SK-N-SH treated with all-trans-retinoic acid at 6 μM for 48 hours (cell line): ENCODE measurements at regions not wholly inside any gene's neighbourhood (a gene's known extent, or its start where the extent isn't known, plus 50 kb on each side); places are given as distances from the start of the nearest gene placed in this dataset.
"Not testable (repeated sequence)": the region's sequence is repeated elsewhere in the genome, so short reads cannot be mapped to it uniquely, and the experiment has no call there.

ENCODE experiments used
- ATAC-seq: fragments of 200-7000 bp; cut with Tn5 transposase; 3 replicates; pipeline ENCODE4 v1.9.1; 2020; ENCODE audit warnings: mild to moderate bottlenecking, moderate library complexity
- ARNTL ChIP-seq: fragments of 450-650 bp; formaldehyde crosslinking; IDR thresholded peaks from 2 replicates; pipeline ENCODE4 v1.5.0; 2020; ENCODE audit warnings: low read depth, mild to moderate bottlenecking, moderate library complexity, borderline replicate concordance
- BACH2 ChIP-seq: fragments of 250-450 bp; sonication (Bioruptor Pico); IDR thresholded peaks from 2 replicates; pipeline ENCODE4 v1.9.0; 2021; ENCODE audit warnings: mild to moderate bottlenecking, borderline replicate concordance
- CSDC2 ChIP-seq: fragments of 250-450 bp; sonication (Bioruptor Pico); IDR thresholded peaks from 2 replicates; pipeline ENCODE4 v1.5.0; 2020; ENCODE audit warnings: mild to moderate bottlenecking, moderate library complexity
- ESRRG ChIP-seq: fragments of 250-450 bp; sonication (Bioruptor Pico); IDR thresholded peaks from 2 replicates; pipeline ENCODE4 v1.6.1; 2021; ENCODE audit warnings: mild to moderate bottlenecking
- GLIS3 ChIP-seq: fragments of 250-450 bp; sonication (Bioruptor Pico); IDR thresholded peaks from 2 replicates; pipeline ENCODE4 v1.5.0; 2020; ENCODE audit warnings: mild to moderate bottlenecking, moderate library complexity
- ISL1 ChIP-seq: fragments of 250-450 bp; sonication (Bioruptor Pico); IDR thresholded peaks from 2 replicates; pipeline ENCODE4 v2.1.2; 2022; ENCODE audit warnings: mild to moderate bottlenecking, moderate library complexity
- OSR1 ChIP-seq: fragments of 250-450 bp; sonication (Bioruptor Pico); IDR thresholded peaks from 2 replicates; pipeline ENCODE4 v1.8.0; 2022; ENCODE audit warnings: moderate library complexity, mild to moderate bottlenecking, inconsistent platforms
- PPARA ChIP-seq: fragments of 250-450 bp; sonication (Bioruptor Pico); IDR thresholded peaks from 2 replicates; pipeline ENCODE4 v1.5.0; 2020; ENCODE audit warnings: mild to moderate bottlenecking, borderline replicate concordance
- RARB ChIP-seq: fragments of 250-450 bp; sonication (Bioruptor Pico); IDR thresholded peaks from 2 replicates; pipeline ENCODE4 v1.8.0; 2021; ENCODE audit warnings: mild to moderate bottlenecking, moderate library complexity
- SNAI2 ChIP-seq: fragments of 250-450 bp; sonication (Bioruptor Pico); IDR thresholded peaks from 2 replicates; pipeline ENCODE4 v1.5.0; 2020; ENCODE audit warnings: mild to moderate bottlenecking, moderate library complexity
- TCF4 ChIP-seq: fragments of 250-450 bp; sonication (Bioruptor Pico); IDR thresholded peaks from 2 replicates; pipeline ENCODE4 v1.8.0; 2021; ENCODE audit warnings: mild to moderate bottlenecking, moderate library complexity, borderline replicate concordance
- TOX ChIP-seq: fragments of 250-450 bp; sonication (Bioruptor Pico); IDR thresholded peaks from 2 replicates; pipeline ENCODE4 v1.8.0; 2021; ENCODE audit warnings: mild to moderate bottlenecking, moderate library complexity, borderline replicate concordance
- ZC3H10 ChIP-seq: fragments of 250-450 bp; sonication (Bioruptor Pico); IDR thresholded peaks from 2 replicates; pipeline ENCODE4 v1.5.1; 2021; ENCODE audit warnings: mild to moderate bottlenecking, moderate library complexity
- ZFP30 ChIP-seq: fragments of 450-650 bp; formaldehyde crosslinking; IDR thresholded peaks from 2 replicates; pipeline ENCODE4 v1.5.0; 2022; ENCODE audit warnings: mild to moderate bottlenecking, moderate library complexity
- ZNF565 ChIP-seq: fragments of 450-650 bp; formaldehyde crosslinking; conservative IDR thresholded peaks from 2 replicates; pipeline ENCODE4 v1.5.0; 2020; ENCODE audit warnings: low read depth, mild to moderate bottlenecking, moderate library complexity
- TF ChIP-seq, protein P1 (sequence below): fragments of 250-450 bp; sonication (Bioruptor Pico); IDR thresholded peaks from 2 replicates; pipeline ENCODE4 v1.5.0; 2020; ENCODE audit warnings: mild to moderate bottlenecking, moderate library complexity
- TF ChIP-seq, protein P2 (sequence below): fragments of 250-450 bp; sonication (Bioruptor Pico); IDR thresholded peaks from 2 replicates; pipeline ENCODE4 v1.5.1; 2020; ENCODE audit warnings: low read depth, mild to moderate bottlenecking, moderate library complexity
- TF ChIP-seq, protein P3 (sequence below): fragments of 250-450 bp; sonication (Bioruptor Pico); IDR thresholded peaks from 2 replicates; pipeline ENCODE4 v1.8.0; 2020; ENCODE audit warnings: mild to moderate bottlenecking, moderate library complexity, borderline replicate concordance
- TF ChIP-seq, protein P4 (sequence below): fragments of 250-450 bp; sonication (Bioruptor Pico); IDR thresholded peaks from 2 replicates; pipeline ENCODE4 v1.8.0; 2021; ENCODE audit warnings: low read depth, mild to moderate bottlenecking, moderate library complexity, borderline replicate concordance

DNA sequence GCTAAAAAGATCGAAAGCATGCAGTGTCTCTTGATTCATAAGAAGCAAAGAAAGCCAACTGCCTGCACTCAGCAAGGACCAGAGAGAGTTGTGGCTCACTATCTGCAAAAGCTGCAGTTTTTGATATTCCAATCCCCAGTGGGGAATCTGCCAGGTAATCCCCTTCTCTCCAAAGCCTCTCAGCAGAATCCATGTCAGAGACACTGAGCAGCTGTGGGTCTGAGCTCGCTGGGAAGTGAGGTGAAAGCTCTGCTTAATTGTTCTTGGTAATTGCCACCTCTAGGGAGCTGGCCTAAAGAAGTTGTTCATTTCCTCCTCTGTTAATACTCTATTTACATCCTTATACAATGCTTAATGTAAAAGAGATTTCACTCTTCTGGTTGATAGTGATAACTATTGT lies 261.3 kb upstream of the LRRC4C start:
- TF ChIP-seq SNAI2: no peak
- TF ChIP-seq ZNF565 (CRISPR knock-in tag): no peak
- no peak for TF ChIP-seq CSDC2 (CRISPR knock-in tag)
- no peak for TF ChIP-seq ZC3H10 (CRISPR knock-in tag)
- TF ChIP-seq GLIS3 (CRISPR knock-in tag): no peak
- TF ChIP-seq RARB (CRISPR knock-in tag): no peak
- TF ChIP-seq, protein P1, sequence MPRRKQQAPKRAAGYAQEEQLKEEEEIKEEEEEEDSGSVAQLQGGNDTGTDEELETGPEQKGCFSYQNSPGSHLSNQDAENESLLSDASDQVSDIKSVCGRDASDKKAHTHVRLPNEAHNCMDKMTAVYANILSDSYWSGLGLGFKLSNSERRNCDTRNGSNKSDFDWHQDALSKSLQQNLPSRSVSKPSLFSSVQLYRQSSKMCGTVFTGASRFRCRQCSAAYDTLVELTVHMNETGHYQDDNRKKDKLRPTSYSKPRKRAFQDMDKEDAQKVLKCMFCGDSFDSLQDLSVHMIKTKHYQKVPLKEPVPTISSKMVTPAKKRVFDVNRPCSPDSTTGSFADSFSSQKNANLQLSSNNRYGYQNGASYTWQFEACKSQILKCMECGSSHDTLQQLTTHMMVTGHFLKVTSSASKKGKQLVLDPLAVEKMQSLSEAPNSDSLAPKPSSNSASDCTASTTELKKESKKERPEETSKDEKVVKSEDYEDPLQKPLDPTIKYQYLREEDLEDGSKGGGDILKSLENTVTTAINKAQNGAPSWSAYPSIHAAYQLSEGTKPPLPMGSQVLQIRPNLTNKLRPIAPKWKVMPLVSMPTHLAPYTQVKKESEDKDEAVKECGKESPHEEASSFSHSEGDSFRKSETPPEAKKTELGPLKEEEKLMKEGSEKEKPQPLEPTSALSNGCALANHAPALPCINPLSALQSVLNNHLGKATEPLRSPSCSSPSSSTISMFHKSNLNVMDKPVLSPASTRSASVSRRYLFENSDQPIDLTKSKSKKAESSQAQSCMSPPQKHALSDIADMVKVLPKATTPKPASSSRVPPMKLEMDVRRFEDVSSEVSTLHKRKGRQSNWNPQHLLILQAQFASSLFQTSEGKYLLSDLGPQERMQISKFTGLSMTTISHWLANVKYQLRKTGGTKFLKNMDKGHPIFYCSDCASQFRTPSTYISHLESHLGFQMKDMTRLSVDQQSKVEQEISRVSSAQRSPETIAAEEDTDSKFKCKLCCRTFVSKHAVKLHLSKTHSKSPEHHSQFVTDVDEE (CRISPR knock-in tag): no peak
- no peak for TF ChIP-seq TOX (CRISPR knock-in tag)
- ATAC-seq: no peak

DNA sequence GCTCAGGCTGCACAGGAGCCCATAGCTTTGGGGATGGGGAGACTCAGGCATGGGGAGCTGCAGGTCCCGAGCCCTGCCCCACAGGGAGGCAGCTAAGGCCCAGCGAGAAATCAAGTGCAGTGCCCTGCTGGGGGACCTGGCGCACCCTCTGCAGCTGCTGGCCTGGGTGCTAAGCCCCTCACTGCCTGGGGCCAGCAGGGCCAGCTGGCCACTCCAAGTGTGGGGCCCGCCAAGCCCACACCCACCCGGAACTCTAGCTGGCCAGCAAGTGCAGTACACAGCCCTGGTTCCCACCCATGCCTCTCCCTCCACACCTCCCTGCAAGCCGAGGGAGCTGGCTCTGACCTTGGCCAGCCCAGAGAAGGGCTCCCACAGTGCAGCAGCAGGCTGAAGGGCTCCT lies 268.7 kb upstream of the LRRC4C start:
- ATAC-seq: not testable (repeated sequence)

DNA sequence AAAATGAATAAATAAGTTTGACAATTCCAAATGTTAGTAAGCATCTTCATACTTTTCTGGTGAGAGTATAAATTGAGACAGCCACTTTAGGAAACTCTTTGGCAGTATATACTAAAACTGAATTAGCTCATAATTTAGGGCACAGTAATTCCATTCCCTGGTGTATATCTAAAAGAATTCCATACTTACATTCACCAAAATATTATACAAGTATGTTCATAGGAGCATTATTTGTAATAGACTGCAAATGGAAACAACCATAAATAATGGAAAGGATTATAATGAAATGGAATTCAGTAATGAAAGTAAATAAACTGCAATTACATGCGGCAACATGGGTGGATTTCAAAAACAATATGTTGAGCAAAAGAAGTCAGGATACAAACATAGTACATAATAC lies 315.8 kb upstream of the LRRC4C start:
- no peak for ATAC-seq
- no peak for TF ChIP-seq ARNTL (CRISPR knock-in tag)
- TF ChIP-seq, all 23 proteins: peak for 0

DNA sequence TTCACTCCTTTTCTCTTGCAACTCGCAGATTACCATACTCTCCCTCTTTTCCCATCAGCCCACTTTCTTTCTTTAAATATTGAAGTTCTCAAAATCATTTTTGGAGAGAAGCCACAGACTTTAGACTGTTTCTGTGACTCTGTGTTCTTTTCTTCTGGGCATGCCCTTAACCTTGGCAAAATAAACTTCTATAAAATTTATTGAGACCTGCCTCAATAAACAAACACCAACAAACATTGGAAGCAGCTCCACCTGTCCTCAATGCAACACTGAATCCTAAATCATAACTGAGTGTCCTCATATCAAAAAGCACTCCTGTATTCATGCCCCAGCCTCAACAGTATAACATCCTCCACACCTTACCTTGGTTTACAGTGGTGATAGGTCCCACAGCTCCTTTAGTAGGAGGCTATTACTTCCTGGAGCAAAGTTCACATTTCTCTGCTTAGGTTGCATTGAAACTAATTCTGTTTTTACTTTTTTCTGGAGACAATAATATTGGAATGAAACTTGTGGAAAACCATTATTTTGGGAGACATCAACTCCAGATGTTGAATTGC lies 320.0 kb upstream of the LRRC4C start:
- ATAC-seq: no peak
- TF ChIP-seq OSR1 (CRISPR knock-in tag): no peak
- TF ChIP-seq, protein P2, sequence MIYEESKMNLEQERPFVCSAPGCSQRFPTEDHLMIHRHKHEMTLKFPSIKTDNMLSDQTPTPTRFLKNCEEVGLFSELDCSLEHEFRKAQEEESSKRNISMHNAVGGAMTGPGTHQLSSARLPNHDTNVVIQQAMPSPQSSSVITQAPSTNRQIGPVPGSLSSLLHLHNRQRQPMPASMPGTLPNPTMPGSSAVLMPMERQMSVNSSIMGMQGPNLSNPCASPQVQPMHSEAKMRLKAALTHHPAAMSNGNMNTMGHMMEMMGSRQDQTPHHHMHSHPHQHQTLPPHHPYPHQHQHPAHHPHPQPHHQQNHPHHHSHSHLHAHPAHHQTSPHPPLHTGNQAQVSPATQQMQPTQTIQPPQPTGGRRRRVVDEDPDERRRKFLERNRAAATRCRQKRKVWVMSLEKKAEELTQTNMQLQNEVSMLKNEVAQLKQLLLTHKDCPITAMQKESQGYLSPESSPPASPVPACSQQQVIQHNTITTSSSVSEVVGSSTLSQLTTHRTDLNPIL: no peak
- no peak for TF ChIP-seq PPARA (CRISPR knock-in tag)
- no peak for TF ChIP-seq SNAI2
- TF ChIP-seq TCF4 (CRISPR knock-in tag): no peak
- no peak for TF ChIP-seq ISL1 (CRISPR knock-in tag)
- TF ChIP-seq, protein P3, sequence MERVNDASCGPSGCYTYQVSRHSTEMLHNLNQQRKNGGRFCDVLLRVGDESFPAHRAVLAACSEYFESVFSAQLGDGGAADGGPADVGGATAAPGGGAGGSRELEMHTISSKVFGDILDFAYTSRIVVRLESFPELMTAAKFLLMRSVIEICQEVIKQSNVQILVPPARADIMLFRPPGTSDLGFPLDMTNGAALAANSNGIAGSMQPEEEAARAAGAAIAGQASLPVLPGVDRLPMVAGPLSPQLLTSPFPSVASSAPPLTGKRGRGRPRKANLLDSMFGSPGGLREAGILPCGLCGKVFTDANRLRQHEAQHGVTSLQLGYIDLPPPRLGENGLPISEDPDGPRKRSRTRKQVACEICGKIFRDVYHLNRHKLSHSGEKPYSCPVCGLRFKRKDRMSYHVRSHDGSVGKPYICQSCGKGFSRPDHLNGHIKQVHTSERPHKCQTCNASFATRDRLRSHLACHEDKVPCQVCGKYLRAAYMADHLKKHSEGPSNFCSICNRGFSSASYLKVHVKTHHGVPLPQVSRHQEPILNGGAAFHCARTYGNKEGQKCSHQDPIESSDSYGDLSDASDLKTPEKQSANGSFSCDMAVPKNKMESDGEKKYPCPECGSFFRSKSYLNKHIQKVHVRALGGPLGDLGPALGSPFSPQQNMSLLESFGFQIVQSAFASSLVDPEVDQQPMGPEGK (CRISPR knock-in tag): no peak
- TF ChIP-seq RARB (CRISPR knock-in tag): no peak
- TF ChIP-seq ESRRG (CRISPR knock-in tag): no peak
- no peak for TF ChIP-seq GLIS3 (CRISPR knock-in tag)
- TF ChIP-seq TOX (CRISPR knock-in tag): no peak
- TF ChIP-seq ZFP30 (CRISPR knock-in tag): no peak

DNA sequence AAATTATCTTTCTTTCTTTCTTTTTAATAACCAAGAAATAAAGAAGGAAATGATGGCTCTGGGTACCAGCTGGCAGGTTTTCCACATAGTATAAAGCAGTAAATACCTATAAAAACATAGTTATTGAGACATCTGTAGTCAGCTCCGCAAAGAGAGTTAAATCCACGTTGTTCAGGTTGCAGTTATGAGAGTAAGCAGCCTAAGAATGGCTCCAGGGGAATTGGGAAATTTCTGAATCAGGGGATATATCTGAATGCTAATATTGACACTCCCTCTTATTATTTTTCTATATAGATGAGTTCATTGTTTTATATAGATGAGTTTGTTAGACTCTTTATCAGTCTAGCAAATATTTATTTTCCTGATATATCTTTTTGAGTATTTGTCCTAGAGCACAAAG lies 322.0 kb upstream of the LRRC4C start:
- no peak for ATAC-seq
- TF ChIP-seq BACH2 (no peak), ZC3H10 (CRISPR knock-in tag) (no peak), RARB (CRISPR knock-in tag) (no peak)
- TF ChIP-seq, protein P2: no peak
- TF ChIP-seq, protein P1 (CRISPR knock-in tag): no peak
- TF ChIP-seq, protein P4, sequence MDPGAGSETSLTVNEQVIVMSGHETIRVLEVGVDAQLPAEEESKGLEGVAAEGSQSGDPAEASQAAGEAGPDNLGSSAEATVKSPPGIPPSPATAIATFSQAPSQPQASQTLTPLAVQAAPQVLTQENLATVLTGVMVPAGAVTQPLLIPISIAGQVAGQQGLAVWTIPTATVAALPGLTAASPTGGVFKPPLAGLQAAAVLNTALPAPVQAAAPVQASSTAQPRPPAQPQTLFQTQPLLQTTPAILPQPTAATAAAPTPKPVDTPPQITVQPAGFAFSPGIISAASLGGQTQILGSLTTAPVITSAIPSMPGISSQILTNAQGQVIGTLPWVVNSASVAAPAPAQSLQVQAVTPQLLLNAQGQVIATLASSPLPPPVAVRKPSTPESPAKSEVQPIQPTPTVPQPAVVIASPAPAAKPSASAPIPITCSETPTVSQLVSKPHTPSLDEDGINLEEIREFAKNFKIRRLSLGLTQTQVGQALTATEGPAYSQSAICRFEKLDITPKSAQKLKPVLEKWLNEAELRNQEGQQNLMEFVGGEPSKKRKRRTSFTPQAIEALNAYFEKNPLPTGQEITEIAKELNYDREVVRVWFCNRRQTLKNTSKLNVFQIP (CRISPR knock-in tag): no peak
